ENCODE measurements at regions not wholly inside any gene's neighbourhood (a gene's known extent, or its start where the extent isn't known, plus 50 kb on each side); places are given as distances from the start of the nearest gene placed in this dataset.

- Histone ChIP-seq H3K9me3 (ENCODE audit: control insufficient read depth, low read length) (no peaks in the 10 kb centered on the region), H3K36me3 (ENCODE audit: control insufficient read depth, insufficient read depth, low read length) (no peaks in the 10 kb centered on the region), H3K27me3 (ENCODE audit: control insufficient read depth, insufficient read depth, low read length, poor library complexity, severe bottlenecking) (no peaks in the 10 kb centered on the region), H3K4me3 (ENCODE audit: low read length) (no peak overlapping the region), H3K4me1 (ENCODE audit: control insufficient read depth, insufficient read depth, low read length) (peaks cover 2% of the 10 kb centered on the region), H3K9ac (ENCODE audit: extremely low read depth, low read length, poor library complexity, severe bottlenecking) (no peak overlapping the region), H3K27ac (ENCODE audit: low read depth, low read length) (no peak overlapping the region)
- peak; percentile 17 for DNase-seq
- peaks cover 14% of the 10 kb centered on the region for H3K4me1 Mint-ChIP-seq
- TF ChIP-seq CTCF (conservative IDR thresholded peaks at IDR 0.05): no peak
- H3K4me3 Mint-ChIP-seq: no peak overlapping the region
- WGBS, 2 experiments (ENCODE audit: insufficient coverage in 1 of 2, insufficient read length in 1 of 2): 85 to 93% methylated on average over 2 of the region's 2 CpGs
- H3K9me3 Mint-ChIP-seq: no peaks in the 10 kb centered on the region
- peaks cover 34% of the 10 kb centered on the region for H3K27me3 Mint-ChIP-seq (ENCODE audit: insufficient read depth)
- no peaks in the 10 kb centered on the region for H3K36me3 Mint-ChIP-seq (ENCODE audit: low read depth)
- H3K27ac Mint-ChIP-seq: no peak overlapping the region
These were observed 315.3 kb downstream of the BCL11B start for GRCh38 chr14:98956661-98957060.

GRCh38 chr14:98957211-98958047 is 314.6 kb downstream of the BCL11B start:
- Histone ChIP-seq H3K36me3 (ENCODE audit: control insufficient read depth, insufficient read depth, low read length) (no peaks in the 10 kb centered on the region), H3K4me3 (ENCODE audit: low read length) (no peak overlapping the region), H3K4me1 (ENCODE audit: control insufficient read depth, insufficient read depth, low read length) (peaks cover 2% of the 10 kb centered on the region), H3K27ac (ENCODE audit: low read depth, low read length) (no peak overlapping the region), H3K9me3 (ENCODE audit: control insufficient read depth, low read length) (no peaks in the 10 kb centered on the region), H3K9ac (ENCODE audit: extremely low read depth, low read length, poor library complexity, severe bottlenecking) (no peak overlapping the region), H3K27me3 (ENCODE audit: control insufficient read depth, insufficient read depth, low read length, poor library complexity, severe bottlenecking) (no peaks in the 10 kb centered on the region)
- no peak for TF ChIP-seq CTCF (conservative IDR thresholded peaks at IDR 0.05)
- Mint-ChIP-seq H3K27ac (no peak overlapping the region), H3K9me3 (no peaks in the 10 kb centered on the region), H3K4me1 (peaks cover 14% of the 10 kb centered on the region), H3K36me3 (ENCODE audit: low read depth) (no peaks in the 10 kb centered on the region), H3K4me3 (no peak overlapping the region), H3K27me3 (ENCODE audit: insufficient read depth) (peaks cover 37% of the 10 kb centered on the region)
- 88% methylated on average over 17 to 20 of the region's 20 CpGs for WGBS, 2 experiments (ENCODE audit: insufficient coverage in 1 of 2, insufficient read length in 1 of 2)
- DNase-seq: peak; percentile 39

- Histone ChIP-seq H3K4me3 (ENCODE audit: low read length) (no peak overlapping the region), H3K27me3 (ENCODE audit: control insufficient read depth, insufficient read depth, low read length, poor library complexity, severe bottlenecking) (no peaks in the 10 kb centered on the region), H3K27ac (ENCODE audit: low read depth, low read length) (no peak overlapping the region), H3K36me3 (ENCODE audit: control insufficient read depth, insufficient read depth, low read length) (no peaks in the 10 kb centered on the region), H3K4me1 (ENCODE audit: control insufficient read depth, insufficient read depth, low read length) (no peaks in the 10 kb centered on the region), H3K9me3 (ENCODE audit: control insufficient read depth, low read length) (no peaks in the 10 kb centered on the region), H3K9ac (ENCODE audit: extremely low read depth, low read length, poor library complexity, severe bottlenecking) (no peak overlapping the region)
- 85 to 86% methylated on average over 11 to 13 of the region's 13 CpGs for WGBS, 2 experiments (ENCODE audit: insufficient coverage in 1 of 2, insufficient read length in 1 of 2)
- H3K9me3 Mint-ChIP-seq: no peaks in the 10 kb centered on the region
- no peak for TF ChIP-seq CTCF (conservative IDR thresholded peaks at IDR 0.05)
- peak; percentile 17 for DNase-seq
- no peak overlapping the region for H3K4me3 Mint-ChIP-seq
- H3K36me3 Mint-ChIP-seq (ENCODE audit: low read depth): no peaks in the 10 kb centered on the region
- H3K27ac Mint-ChIP-seq: no peak overlapping the region
- peaks cover 7% of the 10 kb centered on the region for H3K4me1 Mint-ChIP-seq
- peaks cover 40% of the 10 kb centered on the region for H3K27me3 Mint-ChIP-seq (ENCODE audit: insufficient read depth)
These were observed 313.9 kb downstream of the BCL11B start for GRCh38 chr14:98958048-98958631.

Data from endodermal cell (in vitro differentiated cells).